Mesenchymal stem cell (in vitro differentiated cells and primary cell): ENCODE measurements at regions not wholly inside any gene's neighbourhood (a gene's known extent, or its start where the extent isn't known, plus 50 kb on each side); places are given as distances from the start of the nearest gene placed in this dataset.

ENCODE experiments used
- DNase-seq: peaks from one replicate; pipeline ENCODE4 v3.0.0-alpha.2; 2013
- H2AFZ ChIP-seq: one replicate; pipeline ENCODE4 v1.6.1; 2013; ENCODE audit warnings: low read depth, mild to moderate bottlenecking, control low read depth, inconsistent platforms, low read length, moderate library complexity
- H2AK5ac ChIP-seq: 2 replicates; pipeline ENCODE4 v1.6.1; 2013; ENCODE audit warnings: low read length, moderate library complexity, mild to moderate bottlenecking, inconsistent platforms; ENCODE audit not compliant: severe bottlenecking
- H2BK120ac ChIP-seq: one replicate; pipeline ENCODE4 v1.6.1; 2013; ENCODE audit warnings: low read depth, mild to moderate bottlenecking, inconsistent platforms, low read length, moderate library complexity
- H2BK12ac ChIP-seq, 2 experiments: one replicate each; pipeline ENCODE4 v1.6.1; 2013; ENCODE audit warnings: inconsistent platforms in 2 of 2, low read length in 2 of 2, mild to moderate bottlenecking in 2 of 2, moderate library complexity in 2 of 2, control low read depth in 1 of 2
- H2BK15ac ChIP-seq: one replicate; pipeline ENCODE4 v1.6.1; 2013; ENCODE audit warnings: mild to moderate bottlenecking, low read depth, inconsistent platforms; ENCODE audit not compliant: poor library complexity, severe bottlenecking
- H2BK5ac ChIP-seq: 2 replicates; pipeline ENCODE4 v1.6.1; 2013; ENCODE audit warnings: low read depth, mild to moderate bottlenecking, low read length, control low read depth, inconsistent platforms; ENCODE audit not compliant: poor library complexity, severe bottlenecking
- H3K14ac ChIP-seq, 2 experiments: one replicate each; pipeline ENCODE4 v1.6.1; 2013; ENCODE audit warnings: inconsistent platforms in 2 of 2, low read length in 2 of 2, control low read depth in 1 of 2, mild to moderate bottlenecking in 1 of 2, moderate library complexity in 1 of 2
- H3K18ac ChIP-seq, 2 experiments: one replicate each; pipeline ENCODE4 v1.6.1; 2013; ENCODE audit warnings: inconsistent platforms in 2 of 2, low read length in 2 of 2, control low read depth in 1 of 2, low read depth in 1 of 2, mild to moderate bottlenecking in 1 of 2
- H3K23ac ChIP-seq, 2 experiments: one replicate each; pipeline ENCODE4 v1.6.1; 2013; ENCODE audit warnings: inconsistent platforms in 2 of 2, low read length in 2 of 2, mild to moderate bottlenecking in 2 of 2, moderate library complexity in 2 of 2, control low read depth in 1 of 2
- H3K27ac ChIP-seq: 2 replicates; pipeline ENCODE4 v1.5.1; 2013; ENCODE audit warnings: mild to moderate bottlenecking, moderate library complexity, low read length, control low read depth, inconsistent platforms; ENCODE audit not compliant: poor library complexity, severe bottlenecking
- H3K27me3 ChIP-seq, 2 experiments: 2 replicates each; pipeline versions ENCODE4 v1.6.1 to v1.7.0; 2013; ENCODE audit warnings: low read length in 2 of 2, mild to moderate bottlenecking in 2 of 2, moderate library complexity in 2 of 2, control low read depth in 1 of 2, inconsistent platforms in 1 of 2; ENCODE audit not compliant: control insufficient read depth in 1 of 2, insufficient read depth in 1 of 2
- H3K36me3 ChIP-seq, 2 experiments: 2 replicates each; pipeline versions ENCODE4 v1.6.1 to v1.7.0; 2013; ENCODE audit warnings: low read length in 2 of 2, control low read depth in 1 of 2, inconsistent platforms in 1 of 2, low read depth in 1 of 2, mild to moderate bottlenecking in 1 of 2; ENCODE audit not compliant: insufficient read depth in 2 of 2, control insufficient read depth in 1 of 2
- H3K4ac ChIP-seq, 2 experiments: one replicate each; pipeline ENCODE4 v1.6.1; 2013; ENCODE audit warnings: inconsistent platforms in 2 of 2, low read length in 2 of 2, mild to moderate bottlenecking in 2 of 2, moderate library complexity in 2 of 2, control low read depth in 1 of 2, low read depth in 1 of 2
- H3K4me1 ChIP-seq: 2 replicates; pipeline ENCODE4 v1.6.1; 2013; ENCODE audit warnings: low read depth, low read length, control low read depth; ENCODE audit not compliant: control insufficient read depth, insufficient read depth
- H3K4me2 ChIP-seq: 2 replicates; pipeline ENCODE4 v1.6.1; 2013; ENCODE audit warnings: low read length, mild to moderate bottlenecking, inconsistent platforms; ENCODE audit not compliant: poor library complexity, severe bottlenecking
- H3K4me3 ChIP-seq, 2 experiments: 2 replicates each; pipeline versions ENCODE4 v1.5.1 to v1.7.0; 2013; ENCODE audit warnings: low read length in 2 of 2, mild to moderate bottlenecking in 2 of 2, control low read depth in 1 of 2, low read depth in 1 of 2; ENCODE audit not compliant: insufficient read depth in 1 of 2
- H3K79me1 ChIP-seq: replicated peaks from 2 replicates; pipeline ENCODE4 v1.6.1; 2013; ENCODE audit warnings: mild to moderate bottlenecking, control low read depth, low read length, inconsistent platforms; ENCODE audit not compliant: poor library complexity, severe bottlenecking
- H3K9ac ChIP-seq: 2 replicates; pipeline ENCODE4 v1.7.0; 2013; ENCODE audit warnings: mild to moderate bottlenecking, low read length, moderate library complexity
- H3K9me3 ChIP-seq: 2 replicates; pipeline ENCODE4 v1.7.0; 2013; ENCODE audit warnings: mild to moderate bottlenecking, low read length; ENCODE audit not compliant: control insufficient read depth
- H4K8ac ChIP-seq: one replicate; pipeline ENCODE4 v1.6.1; 2013; ENCODE audit warnings: inconsistent platforms, mild to moderate bottlenecking, low read length, moderate library complexity
- H4K91ac ChIP-seq: one replicate; pipeline ENCODE4 v1.6.1; 2013; ENCODE audit warnings: mild to moderate bottlenecking, low read length, inconsistent platforms
- WGBS: methylation state at CpG from one replicate; pipeline ENCODE4 v1.1.7; 2013; ENCODE audit warnings: mixed read lengths; 5-methylcytosine and 5-hydroxymethylcytosine counted together

DNA sequence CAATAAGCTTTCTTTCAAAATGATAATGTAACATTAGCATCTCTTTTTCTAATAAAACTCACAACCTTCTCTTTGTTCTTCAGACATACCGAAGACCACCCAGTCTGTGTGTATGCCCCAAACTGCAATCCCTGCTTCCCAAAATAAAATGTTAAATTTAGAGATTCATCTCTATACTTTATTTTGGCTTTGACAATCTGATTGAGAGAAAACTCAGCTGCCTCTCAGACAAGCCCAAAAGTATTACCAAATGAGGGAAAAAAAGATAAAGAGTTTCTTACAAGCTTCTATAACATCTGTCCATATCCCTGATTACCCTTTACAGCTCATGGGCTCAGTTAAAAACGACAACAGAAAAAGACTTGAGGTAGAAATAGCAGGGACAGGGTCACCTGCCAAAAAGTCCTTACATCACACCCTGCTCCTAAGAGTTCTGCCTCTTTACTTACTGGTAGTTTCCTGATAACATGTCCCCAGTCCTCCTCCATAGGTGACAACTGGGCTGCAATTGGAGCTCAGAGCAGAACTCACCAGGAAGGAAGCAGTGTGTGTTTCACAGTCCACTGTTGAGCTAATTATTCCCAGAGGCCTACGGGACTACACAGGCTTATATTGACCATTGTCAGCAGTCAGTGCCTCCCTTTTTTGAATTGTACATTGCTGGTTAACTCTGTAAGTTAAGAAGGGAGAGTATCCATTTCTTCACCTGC, 70.9 kb upstream of the FAM9C start:
- H3K9me3 ChIP-seq, result peaks cover 10% of the 10 kb centered on the region
- no peaks in the 10 kb centered on the region for H3K4me1 ChIP-seq
- no peak overlapping the region for H3K14ac ChIP-seq
- H3K23ac ChIP-seq, result no peak overlapping the region
- H4K91ac ChIP-seq, result no peak overlapping the region
- H2BK12ac ChIP-seq, result no peak overlapping the region
- H2BK5ac ChIP-seq, result no peak overlapping the region
- H2BK15ac ChIP-seq, result no peak overlapping the region
- no peaks in the 10 kb centered on the region for H3K79me1 ChIP-seq
- H4K8ac ChIP-seq, result no peak overlapping the region
- no peak overlapping the region for H3K4me2 ChIP-seq
- no peak overlapping the region for H3K18ac ChIP-seq
- H2AK5ac ChIP-seq, result no peak overlapping the region
- 90% methylated on average over 1 of the region's 3 CpGs for WGBS
- H3K9ac ChIP-seq, result no peak overlapping the region
- H2BK120ac ChIP-seq, result no peak overlapping the region
- H3K4ac ChIP-seq, result no peak overlapping the region
- no peak for DNase-seq
- H3K4me3 ChIP-seq, result no peak overlapping the region
- no peak overlapping the region for H2AFZ ChIP-seq
- H3K27ac ChIP-seq, result no peak overlapping the region
- H3K36me3 ChIP-seq, result no peaks in the 10 kb centered on the region
- no peaks in the 10 kb centered on the region for H3K27me3 ChIP-seq

DNA sequence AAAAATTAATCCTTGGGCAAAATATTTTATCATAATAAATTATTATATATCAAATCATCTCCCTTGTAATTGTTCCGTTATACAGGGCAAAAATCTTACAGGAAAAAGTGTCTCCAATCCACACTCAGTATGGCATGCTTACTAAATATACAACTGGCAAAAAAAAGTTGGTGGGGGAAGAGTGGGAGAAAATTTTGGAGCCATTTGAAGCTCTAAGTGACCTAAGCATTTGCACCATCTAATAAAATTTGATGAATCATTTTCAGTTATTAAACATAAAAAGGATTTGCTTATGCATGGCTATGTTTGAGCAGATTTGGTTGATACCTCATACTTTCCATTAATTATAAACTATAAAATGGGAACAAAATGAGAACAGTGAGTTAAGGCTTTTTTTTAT, 68.1 kb upstream of the FAM9C start:
- Histone ChIP-seq H3K27me3 (no peaks in the 10 kb centered on the region), H2AK5ac (no peak overlapping the region), H2BK15ac (no peak overlapping the region), H2AFZ (no peak overlapping the region), H3K9ac (peak overlapping the region; percentile 83), H3K27ac (no peak overlapping the region), H2BK5ac (no peak overlapping the region), H3K36me3 (no peaks in the 10 kb centered on the region), H3K9me3 (peaks cover 10% of the 10 kb centered on the region), H2BK120ac (no peak overlapping the region), H3K23ac (no peak overlapping the region), H2BK12ac (no peak overlapping the region), H4K8ac (no peak overlapping the region), H3K4me3 (no peak overlapping the region), H4K91ac (no peak overlapping the region), H3K18ac (no peak overlapping the region), H3K79me1 (no peaks in the 10 kb centered on the region), H3K4ac (no peak overlapping the region), H3K4me1 (no peaks in the 10 kb centered on the region), H3K4me2 (no peak overlapping the region), H3K14ac (no peak overlapping the region)
- no peak for DNase-seq
- WGBS, result no CpG with 5 or more reads among the region's 1 CpG

DNA sequence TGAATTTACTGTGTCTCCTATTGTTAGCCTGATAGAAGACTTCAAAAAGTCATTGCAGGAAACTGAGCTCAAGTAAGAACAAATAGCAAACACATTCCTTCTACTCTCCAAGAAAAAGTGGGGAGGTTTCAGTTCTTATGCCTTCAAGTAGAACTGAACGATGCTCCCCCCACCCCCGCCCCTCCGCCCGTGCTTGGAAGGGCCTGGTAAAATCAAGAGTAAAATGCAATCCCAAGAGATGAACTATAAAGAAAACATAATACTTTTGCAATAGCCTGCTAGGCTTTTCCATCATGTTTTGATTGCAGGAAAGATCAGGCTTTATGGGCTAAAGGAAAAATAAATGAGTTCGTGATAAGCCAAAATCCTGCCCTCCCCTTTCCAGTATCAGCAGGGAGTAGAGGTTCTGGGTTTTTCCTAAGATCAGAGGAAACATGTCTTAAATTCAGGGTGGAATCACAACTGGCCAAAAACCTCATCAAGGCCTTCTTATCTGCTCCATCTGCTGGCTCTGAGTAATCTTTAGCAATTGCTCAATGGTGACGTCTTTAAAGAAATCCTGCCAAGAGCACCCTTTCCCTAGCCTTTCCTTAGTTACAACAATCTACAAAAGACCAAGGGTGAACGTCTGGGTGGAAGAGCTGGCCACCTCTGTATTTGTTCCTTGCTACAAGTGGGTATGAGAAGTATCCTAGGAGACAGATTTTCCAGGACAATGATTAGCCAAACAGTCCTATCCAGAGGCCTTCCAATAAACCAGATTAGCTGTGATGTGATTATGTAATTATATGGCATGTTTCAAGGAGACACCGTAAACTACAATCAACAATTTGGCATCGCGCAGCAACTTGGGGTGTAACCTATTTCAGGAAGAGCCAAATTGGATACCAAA, 66.3 kb upstream of the FAM9C start:
- H3K14ac ChIP-seq, result no peak overlapping the region
- no peak overlapping the region for H3K4ac ChIP-seq
- H3K36me3 ChIP-seq, result no peaks in the 10 kb centered on the region
- H2BK120ac ChIP-seq, result no peak overlapping the region
- no peak overlapping the region for H2BK5ac ChIP-seq
- peaks cover 3% of the 10 kb centered on the region for H3K9me3 ChIP-seq
- H2AFZ ChIP-seq, result no peak overlapping the region
- H3K18ac ChIP-seq, result peak overlapping the region in 1 of 2 experiments; percentile 33
- peak; percentile 96 for DNase-seq
- H3K4me2 ChIP-seq, result no peak overlapping the region
- H3K79me1 ChIP-seq, result no peaks in the 10 kb centered on the region
- no peak overlapping the region for H2BK15ac ChIP-seq
- no peak overlapping the region for H3K27ac ChIP-seq
- peak overlapping the region in 1 of 2 experiments; percentile 39 for H2BK12ac ChIP-seq
- no peak overlapping the region for H3K23ac ChIP-seq
- H4K8ac ChIP-seq, result no peak overlapping the region
- H2AK5ac ChIP-seq, result no peak overlapping the region
- H3K27me3 ChIP-seq, result no peaks in the 10 kb centered on the region
- peak overlapping the region; percentile 83 for H3K9ac ChIP-seq
- no peaks in the 10 kb centered on the region for H3K4me1 ChIP-seq
- no peak overlapping the region for H4K91ac ChIP-seq
- WGBS, result 95% methylated on average over 3 of the region's 10 CpGs
- no peak overlapping the region for H3K4me3 ChIP-seq

DNA sequence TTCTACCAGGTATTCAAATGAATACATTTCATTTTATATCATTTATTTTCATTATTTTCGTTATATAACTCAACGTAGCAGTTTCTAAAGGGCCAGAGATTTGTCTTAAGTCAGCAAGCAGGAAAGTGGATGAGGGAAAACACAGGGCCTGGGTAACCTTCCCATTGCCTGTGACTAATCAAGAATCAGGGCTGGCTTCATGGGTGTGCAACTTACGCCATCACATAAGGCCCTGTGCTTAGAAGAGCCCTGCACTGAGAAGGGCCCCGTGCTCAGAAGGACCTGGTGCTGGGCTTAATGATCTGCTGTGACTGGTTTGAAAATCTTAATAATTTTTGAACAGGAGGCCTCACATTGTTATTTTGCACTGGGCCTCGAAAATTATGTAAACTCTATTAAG, 65.4 kb upstream of the FAM9C start:
- Histone ChIP-seq H4K8ac (no peak overlapping the region), H3K4me1 (no peaks in the 10 kb centered on the region), H4K91ac (no peak overlapping the region), H3K27ac (no peak overlapping the region), H3K27me3 (no peaks in the 10 kb centered on the region), H2AK5ac (no peak overlapping the region), H2BK12ac (peak overlapping the region; percentile 66 to 92), H3K4me3 (no peak overlapping the region), H3K23ac (no peak overlapping the region), H2BK5ac (no peak overlapping the region), H3K4ac (no peak overlapping the region), H2BK120ac (no peak overlapping the region), H3K36me3 (no peaks in the 10 kb centered on the region), H3K14ac (no peak overlapping the region), H3K9ac (peak overlapping the region; percentile 83), H3K18ac (peak overlapping the region in 1 of 2 experiments; percentile 62), H2BK15ac (no peak overlapping the region), H3K9me3 (peaks cover 3% of the 10 kb centered on the region), H2AFZ (no peak overlapping the region), H3K79me1 (no peaks in the 10 kb centered on the region), H3K4me2 (no peak overlapping the region)
- DNase-seq, result peak; percentile 65
- WGBS, result 95% methylated on average over 4 of the region's 5 CpGs
